ENCODE measurements at regions not wholly inside any gene's neighbourhood (a gene's known extent, or its start where the extent isn't known, plus 50 kb on each side); places are given as distances from the start of the nearest gene placed in this dataset.

DNA sequence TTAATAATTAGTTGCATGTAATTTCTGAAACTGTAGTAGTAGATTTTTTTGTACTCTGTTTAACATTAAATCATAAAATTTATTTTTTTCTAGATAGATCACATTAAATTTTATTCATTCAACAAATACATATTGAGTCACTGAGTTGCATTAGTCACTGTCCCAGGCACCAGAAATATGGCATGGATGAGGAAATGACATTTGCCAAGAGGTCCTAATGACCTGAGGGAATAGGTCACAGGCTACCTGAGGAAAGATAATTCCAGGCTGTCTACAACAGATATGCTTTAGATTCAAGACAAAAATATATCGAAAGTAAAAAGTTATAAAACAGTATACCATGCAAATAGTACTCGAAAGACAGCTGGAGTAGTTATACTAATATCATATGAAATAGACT is 852.4 kb upstream of the ACVR2A start:
- H3K27ac ChIP-seq, result no peak overlapping the region
- H3K9me3 ChIP-seq (ENCODE audit: low read depth), result no peaks in the 10 kb centered on the region
- DNase-seq (ENCODE audit: low read depth in 1 of 2, low spot score in 1 of 2), result no peak
- H3K4me1 ChIP-seq (ENCODE audit: low read depth), result no peaks in the 10 kb centered on the region
- no peak for TF ChIP-seq CTCF (IDR thresholded peaks at IDR 0.05; ENCODE audit: low read depth, low read length)
- H3K27me3 ChIP-seq, result peaks cover 3% of the 10 kb centered on the region
- no peak overlapping the region for H3K4me3 ChIP-seq
- no peaks in the 10 kb centered on the region for H3K36me3 ChIP-seq

GRCh38 chr2:146992057-146992456 is 852.8 kb upstream of the ACVR2A start:
- Histone ChIP-seq H3K27ac (no peak overlapping the region), H3K36me3 (no peaks in the 10 kb centered on the region), H3K4me3 (no peak overlapping the region), H3K9me3 (ENCODE audit: low read depth) (no peaks in the 10 kb centered on the region), H3K4me1 (ENCODE audit: low read depth) (no peaks in the 10 kb centered on the region), H3K27me3 (peaks cover 3% of the 10 kb centered on the region)
- DNase-seq (ENCODE audit: low read depth in 1 of 2, low spot score in 1 of 2), result peak in 1 of 2 donors; percentile 43
- TF ChIP-seq CTCF (IDR thresholded peaks at IDR 0.05; ENCODE audit: low read depth, low read length), result no peak

GRCh38 chr2:146990311-146991054 is 854.3 kb upstream of the ACVR2A start:
- no peaks in the 10 kb centered on the region for H3K4me1 ChIP-seq (ENCODE audit: low read depth)
- no peaks in the 10 kb centered on the region for H3K9me3 ChIP-seq (ENCODE audit: low read depth)
- no peak for TF ChIP-seq CTCF (IDR thresholded peaks at IDR 0.05; ENCODE audit: low read depth, low read length)
- no peak overlapping the region for H3K27ac ChIP-seq
- H3K27me3 ChIP-seq, result peaks cover 3% of the 10 kb centered on the region
- H3K4me3 ChIP-seq, result no peak overlapping the region
- no peaks in the 10 kb centered on the region for H3K36me3 ChIP-seq
- DNase-seq (ENCODE audit: low read depth in 1 of 2, low spot score in 1 of 2), result peak in 1 of 2 donors; percentile 85

- no peaks in the 10 kb centered on the region for H3K9me3 ChIP-seq (ENCODE audit: low read depth)
- H3K27ac ChIP-seq, result no peak overlapping the region
- peak in 1 of 2 donors; percentile 27 for DNase-seq (ENCODE audit: low read depth in 1 of 2, low spot score in 1 of 2)
- TF ChIP-seq CTCF (IDR thresholded peaks at IDR 0.05; ENCODE audit: low read depth, low read length), result no peak
- peaks cover 3% of the 10 kb centered on the region for H3K27me3 ChIP-seq
- no peak overlapping the region for H3K4me3 ChIP-seq
- H3K36me3 ChIP-seq, result no peaks in the 10 kb centered on the region
- no peaks in the 10 kb centered on the region for H3K4me1 ChIP-seq (ENCODE audit: low read depth)
These were observed 855.1 kb upstream of the ACVR2A start for GRCh38 chr2:146989741-146990140.

DNA sequence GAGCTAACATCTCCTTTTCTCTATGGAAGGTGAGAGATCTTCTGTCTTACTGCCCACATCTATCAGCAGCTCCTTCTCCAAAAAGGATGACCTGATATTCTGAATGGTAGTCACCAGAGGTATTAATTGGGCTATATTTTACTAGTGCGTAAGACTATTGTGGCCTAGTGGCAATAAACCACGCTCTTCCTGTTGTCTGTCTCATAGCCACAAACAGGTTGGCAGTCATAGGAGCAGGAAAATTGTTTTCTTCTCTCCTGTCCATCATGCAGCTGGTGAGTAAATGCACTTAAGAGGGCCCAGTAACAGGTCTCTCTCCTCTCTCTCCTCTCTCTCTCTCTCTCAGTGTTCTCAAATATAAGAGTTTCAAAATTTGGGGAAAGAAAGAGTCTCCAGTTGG is 856.8 kb upstream of the ACVR2A start:
- no peak for TF ChIP-seq CTCF (IDR thresholded peaks at IDR 0.05; ENCODE audit: low read depth, low read length)
- Histone ChIP-seq H3K27ac (no peak overlapping the region), H3K4me1 (ENCODE audit: low read depth) (no peaks in the 10 kb centered on the region), H3K9me3 (ENCODE audit: low read depth) (no peaks in the 10 kb centered on the region), H3K27me3 (peaks cover 3% of the 10 kb centered on the region), H3K4me3 (no peak overlapping the region), H3K36me3 (no peaks in the 10 kb centered on the region)
- DNase-seq (ENCODE audit: low read depth in 1 of 2, low spot score in 1 of 2), result no peak
